OCI-M1 (cell line): ENCODE measurements at regions not wholly inside any gene's neighbourhood (a gene's known extent, or its start where the extent isn't known, plus 50 kb on each side); places are given as distances from the start of the nearest gene placed in this dataset.
"Not testable (repeated sequence)": the region's sequence is repeated elsewhere in the genome, so short reads cannot be mapped to it uniquely, and the experiment has no call there.

Experiments used
- DNase-seq: peaks from one replicate; lab custom pipeline; 2025; lab: John Stamatoyannopoulos, UW

- not testable (repeated sequence) for DNase-seq
These were observed 150.2 kb downstream of the SEC14L1 start for GRCh38 chr17:77290759-77291558.

DNA sequence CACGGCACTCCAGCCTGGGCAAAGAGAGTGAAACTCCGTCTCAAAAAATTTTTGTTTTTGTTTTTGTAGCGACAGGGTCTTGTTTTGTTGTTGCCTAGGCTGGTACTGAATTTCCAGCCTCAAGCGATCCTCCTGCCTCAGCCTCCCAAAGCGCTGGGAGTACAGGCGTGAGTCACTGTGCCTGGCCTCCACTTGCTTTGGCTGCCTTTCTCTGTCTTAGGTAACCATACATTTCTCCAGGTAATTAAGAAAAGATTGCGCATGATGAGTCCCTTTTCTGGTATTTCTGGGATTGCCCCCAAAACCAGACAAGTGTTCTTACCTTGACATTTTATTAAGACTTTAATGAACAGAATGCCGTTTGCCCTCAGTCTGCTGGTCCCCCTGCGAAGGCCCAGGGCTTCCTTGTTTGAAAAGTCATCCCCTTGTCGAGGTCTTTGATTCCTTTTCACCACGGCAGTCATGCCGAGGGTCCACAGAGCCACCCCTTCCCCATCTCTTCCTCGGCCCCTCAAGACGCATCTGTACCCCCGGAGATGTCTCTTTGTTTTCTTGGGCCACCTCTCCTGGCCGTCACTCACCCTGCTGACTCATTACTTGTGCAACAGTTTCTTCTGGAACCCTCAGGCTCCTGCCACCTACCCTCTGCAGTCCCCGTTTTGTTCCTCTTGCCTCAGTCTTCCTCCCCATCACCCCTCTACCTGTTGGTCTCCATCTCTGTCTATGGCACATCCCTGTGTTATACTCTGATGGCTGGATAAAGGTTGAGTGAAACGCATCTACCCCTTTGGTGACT, 151.0 kb downstream of the SEC14L1 start:
- no peak for DNase-seq

- no peak for DNase-seq
These were observed 154.0 kb downstream of the SEC14L1 start for GRCh38 chr17:77294761-77295160.

DNA sequence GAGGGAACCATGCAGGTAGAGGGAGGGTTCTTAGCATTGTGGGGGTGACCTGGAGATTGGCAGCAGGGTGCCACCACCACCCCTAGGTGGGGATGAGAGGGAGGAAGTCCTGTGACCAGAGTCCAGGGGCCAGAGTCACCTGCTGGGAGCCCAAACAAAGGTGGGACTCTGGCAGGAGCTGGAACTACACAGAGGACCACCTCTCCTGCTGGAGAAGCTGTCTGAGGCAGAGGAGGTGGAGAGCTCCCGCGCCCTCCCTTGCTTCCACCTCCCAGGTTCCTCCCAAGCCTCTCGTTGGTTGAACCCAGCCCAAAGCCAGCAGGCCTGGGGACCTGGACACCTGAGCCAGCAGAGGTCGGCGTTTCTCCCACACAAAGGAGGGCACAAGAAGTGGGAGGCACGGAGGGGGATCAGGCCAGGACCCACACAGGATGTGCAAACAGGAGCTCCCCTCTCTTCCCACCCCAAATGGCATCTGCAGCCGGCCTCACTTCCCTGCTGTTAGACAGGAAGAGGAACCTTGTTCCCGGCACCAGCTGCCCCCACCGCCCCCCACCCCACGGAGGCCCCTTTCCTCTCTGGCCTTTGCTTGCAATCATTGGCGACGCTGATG, 154.6 kb downstream of the SEC14L1 start:
- no peak for DNase-seq

- DNase-seq, result no peak
These were observed 156.1 kb downstream of the SEC14L1 start for GRCh38 chr17:77296769-77297409.

DNA sequence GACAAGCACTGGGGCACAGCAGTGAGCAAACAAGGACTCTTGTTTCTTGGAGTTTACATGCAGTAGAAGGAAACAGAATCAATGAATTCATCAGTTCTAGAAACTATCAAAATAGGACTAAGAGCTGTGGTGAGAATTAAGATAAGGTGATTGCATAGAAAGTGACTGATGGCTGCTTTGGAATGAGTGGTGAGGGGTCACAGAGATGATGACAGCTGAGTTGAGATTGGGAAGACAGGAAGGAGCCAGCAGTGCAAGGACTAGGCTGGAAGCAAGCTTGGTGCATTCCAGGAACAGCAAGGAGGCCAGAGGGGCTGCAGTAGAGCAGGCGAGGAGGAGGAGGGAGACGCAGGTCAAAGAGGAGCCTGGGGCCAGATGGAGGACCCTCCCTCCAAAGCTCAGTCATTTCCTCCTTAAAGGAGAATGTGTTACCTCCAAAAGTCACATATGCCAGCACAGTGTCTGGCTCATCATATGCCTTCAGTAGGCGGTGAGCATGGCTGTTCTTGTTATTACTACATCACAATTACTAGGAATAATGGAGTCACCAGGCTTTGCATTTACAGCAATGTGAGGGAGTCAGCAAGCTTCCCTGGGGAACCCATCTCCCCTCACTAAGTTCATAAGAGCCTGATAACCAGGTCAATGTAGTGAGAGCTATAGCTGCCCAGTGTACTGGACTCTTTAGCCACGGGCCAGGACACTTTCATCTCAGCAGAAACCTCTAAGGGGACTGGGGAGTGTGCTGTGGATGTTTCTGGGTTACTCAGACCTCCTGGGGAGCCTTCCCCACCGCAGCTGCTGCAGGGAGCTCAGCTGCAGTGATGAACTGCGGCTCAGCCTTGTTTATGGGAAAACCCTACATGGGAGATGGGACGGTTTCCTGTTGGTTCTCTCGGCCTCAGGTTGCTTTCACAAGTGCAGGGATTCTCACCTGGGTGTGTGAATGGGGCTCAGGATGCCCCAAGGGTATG, 157.2 kb downstream of the SEC14L1 start:
- DNase-seq, result no peak

GRCh38 chr17:77298811-77299210, 158.0 kb downstream of the SEC14L1 start:
- no peak for DNase-seq

DNA sequence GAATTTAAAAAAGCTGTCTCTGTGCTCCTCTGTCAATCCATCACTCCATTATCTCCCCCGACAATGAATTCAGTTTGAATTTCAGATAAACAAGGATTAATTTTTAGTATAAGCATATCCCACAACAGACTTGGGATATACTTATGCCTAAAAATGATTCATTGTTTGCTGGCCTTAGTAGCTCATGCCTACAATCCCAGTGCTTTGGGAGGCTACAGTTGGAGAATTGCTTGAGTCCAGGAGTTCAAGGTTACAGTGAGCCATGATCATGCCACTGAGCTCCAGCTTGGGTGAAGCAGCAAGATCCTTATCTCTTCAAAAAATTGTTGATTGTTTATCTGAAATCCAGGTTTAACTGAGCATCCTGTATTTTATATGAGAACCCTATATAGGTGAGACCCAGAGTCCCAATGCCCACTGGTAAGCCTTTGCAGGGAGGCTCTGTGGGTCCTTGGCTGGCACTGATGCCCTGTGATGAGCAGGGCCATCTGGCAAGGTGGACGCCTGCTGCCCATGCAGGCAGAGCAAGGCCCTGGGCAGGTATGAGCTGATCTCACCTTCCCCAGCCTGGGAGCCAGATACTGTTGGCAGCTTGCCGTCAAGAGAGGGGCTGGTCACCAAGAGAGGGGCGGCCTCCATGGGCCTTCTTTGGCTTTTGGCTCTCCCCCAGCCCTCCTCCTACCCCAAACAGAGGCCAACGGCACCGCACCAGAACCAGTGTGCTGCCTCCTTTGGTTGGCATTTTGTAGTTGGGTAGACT, 158.7 kb downstream of the SEC14L1 start:
- no peak for DNase-seq

GRCh38 chr17:77300016-77300686, 159.4 kb downstream of the SEC14L1 start:
- DNase-seq, result no peak

DNA sequence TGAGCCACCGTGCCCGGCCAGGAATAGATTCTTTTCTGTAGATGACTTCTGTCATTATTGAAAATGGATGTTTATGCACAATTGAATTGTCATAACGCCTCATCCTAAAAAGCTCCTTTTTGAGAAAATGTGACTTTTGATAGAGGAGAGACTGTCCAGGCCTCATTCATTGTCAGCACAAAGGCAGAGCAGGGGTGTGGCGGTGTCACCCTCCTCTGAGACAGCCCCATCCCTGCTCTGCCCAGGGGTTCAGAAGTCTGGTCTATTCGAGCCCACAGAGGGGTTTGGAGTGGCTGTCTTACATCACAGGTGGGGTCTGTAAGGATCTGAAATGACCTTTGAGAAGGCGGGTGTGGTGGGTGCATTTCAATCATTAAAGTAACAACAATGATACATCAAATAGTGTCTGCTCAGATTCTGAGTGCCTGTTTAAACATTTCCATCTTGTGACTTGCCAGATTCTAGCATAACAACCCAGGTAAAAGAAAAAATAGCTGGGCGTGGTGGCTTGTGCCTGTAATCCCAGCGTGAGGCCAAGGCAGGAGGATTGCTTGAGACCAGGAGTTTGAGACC, 161.0 kb downstream of the SEC14L1 start:
- DNase-seq, result no peak

- DNase-seq, result no peak
These were observed 161.9 kb downstream of the SEC14L1 start for GRCh38 chr17:77302682-77303081.

GRCh38 chr17:77303620-77304019, 162.9 kb downstream of the SEC14L1 start:
- DNase-seq, result no peak

DNA sequence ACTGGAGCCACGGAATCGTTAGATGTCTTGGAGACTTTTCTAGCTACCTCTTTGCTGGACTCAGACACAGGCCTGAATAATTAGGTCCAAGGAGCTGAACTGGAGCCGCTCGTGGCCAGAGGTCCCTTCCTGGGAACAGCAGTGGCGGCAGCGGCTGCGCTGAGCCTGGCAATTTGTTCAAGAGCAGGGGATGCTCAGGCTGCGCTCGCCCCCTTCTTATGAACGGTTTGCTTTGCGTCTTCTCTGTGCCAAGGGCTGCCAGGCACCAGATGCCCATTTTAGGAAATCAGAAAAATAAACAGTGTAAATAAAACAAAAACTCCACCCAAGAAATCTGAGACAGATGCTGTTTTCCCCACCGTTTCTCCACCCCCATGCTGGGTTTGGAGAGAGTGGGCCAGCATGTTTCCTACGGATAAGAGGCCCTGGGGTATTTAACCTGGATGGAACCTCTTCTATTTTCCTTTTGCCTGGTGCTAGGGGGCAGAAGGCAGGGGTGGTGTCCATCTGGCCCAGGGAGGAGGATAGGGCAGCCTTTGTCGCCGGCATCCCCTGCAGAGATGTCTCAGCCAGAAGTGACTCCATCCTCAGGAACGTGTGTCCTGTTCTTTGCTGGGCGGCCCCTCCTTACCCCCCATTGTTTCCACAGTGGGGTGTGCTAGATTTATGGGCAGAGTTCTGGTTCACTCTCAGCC, 163.4 kb downstream of the SEC14L1 start:
- no peak for DNase-seq

GRCh38 chr17:77304746-77305473, 164.1 kb downstream of the SEC14L1 start:
- DNase-seq, result no peak

- DNase-seq, result no peak
These were observed 165.4 kb downstream of the SEC14L1 start for GRCh38 chr17:77306048-77306789.

DNA sequence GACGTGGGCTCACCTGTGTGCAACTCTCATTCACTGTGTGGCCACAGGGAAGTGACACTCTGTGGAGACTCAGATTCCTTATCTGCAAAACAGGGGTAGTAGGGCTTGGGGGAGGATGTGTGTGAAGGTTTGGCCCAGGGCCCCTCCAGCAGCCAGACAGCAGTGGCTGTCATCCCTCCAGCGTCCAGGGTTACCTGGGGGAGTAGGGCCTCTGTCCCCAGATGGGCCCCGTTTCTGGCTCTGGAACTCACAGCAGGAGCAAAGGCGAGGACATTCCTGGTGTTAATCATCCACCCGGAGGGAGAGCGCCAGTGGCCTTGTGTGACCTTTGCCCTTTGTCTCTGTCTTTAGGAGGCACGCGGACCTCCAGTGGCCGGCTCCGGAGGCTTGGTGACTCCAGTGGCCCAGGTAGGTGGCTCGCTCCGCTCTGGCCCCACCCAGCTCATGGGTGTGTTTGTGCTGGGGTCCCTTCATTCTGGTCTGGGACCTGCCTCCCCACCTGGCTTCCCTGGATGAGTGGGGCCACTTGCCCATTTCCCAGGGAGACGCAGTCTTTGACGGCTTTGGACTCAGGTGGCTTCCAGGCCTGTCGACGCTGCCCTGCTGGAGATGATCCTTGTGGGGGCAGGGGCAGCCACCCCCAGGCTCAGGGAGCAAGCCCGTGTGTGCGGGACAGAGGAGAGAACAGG, 166.2 kb downstream of the SEC14L1 start:
- no peak for DNase-seq
